ENCODE measurements at regions not wholly inside any gene's neighbourhood (a gene's known extent, or its start where the extent isn't known, plus 50 kb on each side); places are given as distances from the start of the nearest gene placed in this dataset.

GRCh38 chr1:5265438-5266075 is 611.1 kb downstream of the AJAP1 start:
- Histone ChIP-seq H3K9me3 (ENCODE audit: control insufficient read depth in 2 of 3, insufficient read depth in 1 of 3, low read length in 3 of 3) (peaks cover 0 to 3% (median 0%) of the 10 kb centered on the region in 3 donors), H3K27ac (ENCODE audit: low read depth in 2 of 2, low read length in 2 of 2) (no peak overlapping the region), H3K36me3 (ENCODE audit: control insufficient read depth in 2 of 3, insufficient read depth in 3 of 3, low read length in 3 of 3) (no peaks in the 10 kb centered on the region), H3K9ac (ENCODE audit: low read length in 3 of 3) (no peak overlapping the region), H3K27me3 (ENCODE audit: control insufficient read depth, insufficient read depth, low read length) (no peaks in the 10 kb centered on the region), H3K4me1 (ENCODE audit: control insufficient read depth in 2 of 3, insufficient read depth in 2 of 3, low read depth in 1 of 3, low read length in 3 of 3) (no peaks in the 10 kb centered on the region), H3K4me3 (ENCODE audit: low read length in 3 of 3) (no peak overlapping the region)
- TF ChIP-seq, protein P1, sequence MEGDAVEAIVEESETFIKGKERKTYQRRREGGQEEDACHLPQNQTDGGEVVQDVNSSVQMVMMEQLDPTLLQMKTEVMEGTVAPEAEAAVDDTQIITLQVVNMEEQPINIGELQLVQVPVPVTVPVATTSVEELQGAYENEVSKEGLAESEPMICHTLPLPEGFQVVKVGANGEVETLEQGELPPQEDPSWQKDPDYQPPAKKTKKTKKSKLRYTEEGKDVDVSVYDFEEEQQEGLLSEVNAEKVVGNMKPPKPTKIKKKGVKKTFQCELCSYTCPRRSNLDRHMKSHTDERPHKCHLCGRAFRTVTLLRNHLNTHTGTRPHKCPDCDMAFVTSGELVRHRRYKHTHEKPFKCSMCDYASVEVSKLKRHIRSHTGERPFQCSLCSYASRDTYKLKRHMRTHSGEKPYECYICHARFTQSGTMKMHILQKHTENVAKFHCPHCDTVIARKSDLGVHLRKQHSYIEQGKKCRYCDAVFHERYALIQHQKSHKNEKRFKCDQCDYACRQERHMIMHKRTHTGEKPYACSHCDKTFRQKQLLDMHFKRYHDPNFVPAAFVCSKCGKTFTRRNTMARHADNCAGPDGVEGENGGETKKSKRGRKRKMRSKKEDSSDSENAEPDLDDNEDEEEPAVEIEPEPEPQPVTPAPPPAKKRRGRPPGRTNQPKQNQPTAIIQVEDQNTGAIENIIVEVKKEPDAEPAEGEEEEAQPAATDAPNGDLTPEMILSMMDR (IDR thresholded peaks at IDR 0.05; ENCODE audit: borderline replicate concordance, extremely low read depth, insufficient read depth) = no peak
- no peak for DNase-seq
- intact Hi-C loops (cut with DNase I) = no loop called here
- FAIRE-seq = no peak

- no peaks in the 10 kb centered on the region for H3K27me3 ChIP-seq (ENCODE audit: control insufficient read depth, insufficient read depth, low read length)
- FAIRE-seq = no peak
- TF ChIP-seq, protein P1 (IDR thresholded peaks at IDR 0.05; ENCODE audit: borderline replicate concordance, extremely low read depth, insufficient read depth) = no peak
- H3K36me3 ChIP-seq (ENCODE audit: control insufficient read depth in 2 of 3, insufficient read depth in 3 of 3, low read length in 3 of 3) = no peaks in the 10 kb centered on the region
- H3K4me3 ChIP-seq (ENCODE audit: low read length in 3 of 3) = no peak overlapping the region
- no peak for DNase-seq
- intact Hi-C loops (cut with DNase I) = no loop called here
- H3K27ac ChIP-seq (ENCODE audit: low read depth in 2 of 2, low read length in 2 of 2) = no peak overlapping the region
- H3K9me3 ChIP-seq (ENCODE audit: control insufficient read depth in 2 of 3, insufficient read depth in 1 of 3, low read length in 3 of 3) = peaks cover 0 to 3% (median 0%) of the 10 kb centered on the region in 3 donors
- H3K4me1 ChIP-seq (ENCODE audit: control insufficient read depth in 2 of 3, insufficient read depth in 2 of 3, low read depth in 1 of 3, low read length in 3 of 3) = no peaks in the 10 kb centered on the region
- H3K9ac ChIP-seq (ENCODE audit: low read length in 3 of 3) = no peak overlapping the region
Measured at GRCh38 chr1:5264476-5264875, 610.1 kb downstream of the AJAP1 start.

DNA sequence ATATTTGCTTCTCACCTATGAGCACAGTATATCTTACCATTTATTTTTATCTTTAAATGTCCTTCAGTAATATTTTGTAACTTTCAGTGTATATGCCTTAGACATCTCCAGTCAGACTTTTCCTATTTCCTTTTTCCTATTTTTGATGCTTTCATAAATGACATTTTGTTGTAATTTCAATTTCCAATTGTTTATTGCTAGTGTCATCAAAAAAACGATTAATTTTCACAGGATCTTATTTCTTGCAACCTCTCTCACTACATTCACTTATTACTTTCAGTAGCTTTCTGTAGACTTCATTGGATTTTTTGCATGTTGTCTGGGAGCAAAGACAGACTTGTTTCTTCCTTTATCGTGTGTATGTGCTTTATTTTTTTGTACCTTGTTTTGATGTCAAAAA is 602.4 kb downstream of the AJAP1 start:
- no peak overlapping the region for H3K9ac ChIP-seq (ENCODE audit: low read length in 3 of 3)
- no peaks in the 10 kb centered on the region for H3K36me3 ChIP-seq (ENCODE audit: control insufficient read depth in 2 of 3, insufficient read depth in 3 of 3, low read length in 3 of 3)
- TF ChIP-seq, protein P1 (IDR thresholded peaks at IDR 0.05; ENCODE audit: borderline replicate concordance, extremely low read depth, insufficient read depth) = no peak
- H3K4me1 ChIP-seq (ENCODE audit: control insufficient read depth in 2 of 3, insufficient read depth in 2 of 3, low read depth in 1 of 3, low read length in 3 of 3) = no peaks in the 10 kb centered on the region
- H3K9me3 ChIP-seq (ENCODE audit: control insufficient read depth in 2 of 3, insufficient read depth in 1 of 3, low read length in 3 of 3) = peaks cover 0 to 10% (median 0%) of the 10 kb centered on the region in 3 donors
- no peak overlapping the region for H3K27ac ChIP-seq (ENCODE audit: low read depth in 2 of 2, low read length in 2 of 2)
- no peaks in the 10 kb centered on the region for H3K27me3 ChIP-seq (ENCODE audit: control insufficient read depth, insufficient read depth, low read length)
- FAIRE-seq = no peak
- intact Hi-C loops (cut with DNase I) = no loop called here
- H3K4me3 ChIP-seq (ENCODE audit: low read length in 3 of 3) = no peak overlapping the region
- no peak for DNase-seq

DNA sequence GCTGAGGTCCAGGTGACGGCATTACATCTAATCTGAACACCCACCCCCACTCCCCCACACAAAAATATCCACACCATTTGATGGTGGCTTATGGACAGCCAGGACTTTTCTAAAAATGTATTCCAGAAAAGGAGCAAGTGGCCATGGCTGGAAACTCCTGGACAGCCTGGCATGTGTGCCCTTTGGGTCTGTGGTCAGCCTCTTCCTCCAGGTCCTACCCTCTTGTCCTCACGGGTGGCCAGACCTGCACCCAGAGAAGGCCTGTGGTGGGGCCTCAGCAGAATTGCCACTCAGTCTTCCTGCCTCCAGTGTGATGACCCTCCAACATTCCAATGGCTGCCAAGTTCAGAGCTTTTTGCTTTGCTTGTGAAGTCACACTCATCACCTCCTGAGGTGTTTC is 600.6 kb downstream of the AJAP1 start:
- Histone ChIP-seq H3K9ac (ENCODE audit: low read length in 3 of 3) (no peak overlapping the region), H3K27me3 (ENCODE audit: control insufficient read depth, insufficient read depth, low read length) (no peaks in the 10 kb centered on the region), H3K9me3 (ENCODE audit: control insufficient read depth in 2 of 3, insufficient read depth in 1 of 3, low read length in 3 of 3) (peaks cover 0 to 10% (median 0%) of the 10 kb centered on the region in 3 donors), H3K36me3 (ENCODE audit: control insufficient read depth in 2 of 3, insufficient read depth in 3 of 3, low read length in 3 of 3) (no peaks in the 10 kb centered on the region), H3K4me3 (ENCODE audit: low read length in 3 of 3) (no peak overlapping the region), H3K27ac (ENCODE audit: low read depth in 2 of 2, low read length in 2 of 2) (no peak overlapping the region), H3K4me1 (ENCODE audit: control insufficient read depth in 2 of 3, insufficient read depth in 2 of 3, low read depth in 1 of 3, low read length in 3 of 3) (no peaks in the 10 kb centered on the region)
- no peak for FAIRE-seq
- no peak for DNase-seq
- intact Hi-C loops (cut with DNase I) = no loop called here
- TF ChIP-seq, protein P1 (IDR thresholded peaks at IDR 0.05; ENCODE audit: borderline replicate concordance, extremely low read depth, insufficient read depth) = no peak
